ENCODE measurements at regions not wholly inside any gene's neighbourhood (a gene's known extent, or its start where the extent isn't known, plus 50 kb on each side); places are given as distances from the start of the nearest gene placed in this dataset.

GRCh38 chr2:128867311-128867710 lies 548.6 kb upstream of the HS6ST1 start:
- DNase-seq = no peak

GRCh38 chr2:128867936-128868636 lies 549.4 kb upstream of the HS6ST1 start:
- DNase-seq = no peak

GRCh38 chr2:128868686-128869551 lies 550.3 kb upstream of the HS6ST1 start:
- no peak for DNase-seq

- DNase-seq = no peak
These were observed 555.9 kb upstream of the HS6ST1 start for GRCh38 chr2:128874608-128875007.

- no peak for DNase-seq
These were observed 558.6 kb upstream of the HS6ST1 start for GRCh38 chr2:128876986-128877983.

- no peak for DNase-seq
These were observed 560.5 kb upstream of the HS6ST1 start for GRCh38 chr2:128879161-128879560.

GRCh38 chr2:128894896-128895295 lies 576.2 kb upstream of the HS6ST1 start:
- DNase-seq = no peak

- DNase-seq = no peak
These were observed 583.1 kb upstream of the HS6ST1 start for GRCh38 chr2:128901572-128902391.

GRCh38 chr2:128903637-128904036 lies 585.0 kb upstream of the HS6ST1 start:
- DNase-seq = no peak

GRCh38 chr2:128911276-128911675 lies 592.6 kb upstream of the HS6ST1 start:
- no peak for DNase-seq

- no peak for DNase-seq
These were observed 595.7 kb upstream of the HS6ST1 start for GRCh38 chr2:128914320-128914719.

- DNase-seq = no peak
These were observed 603.1 kb upstream of the HS6ST1 start for GRCh38 chr2:128921751-128922150.

- no peak for DNase-seq
These were observed 603.5 kb upstream of the HS6ST1 start for GRCh38 chr2:128922154-128922553.

- no peak for DNase-seq
These were observed 607.0 kb upstream of the HS6ST1 start for GRCh38 chr2:128925631-128926030.

GRCh38 chr2:128930101-128930500 lies 611.4 kb upstream of the HS6ST1 start:
- DNase-seq = no peak

GRCh38 chr2:128940378-128940777 lies 621.7 kb upstream of the HS6ST1 start:
- no peak for DNase-seq

GRCh38 chr2:128941751-128942150 lies 623.1 kb upstream of the HS6ST1 start:
- no peak for DNase-seq

GRCh38 chr2:128949360-128949759 lies 630.7 kb upstream of the HS6ST1 start:
- no peak for DNase-seq

GRCh38 chr2:128950758-128951157 lies 632.1 kb upstream of the HS6ST1 start:
- no peak for DNase-seq

- DNase-seq = no peak
These were observed 639.6 kb upstream of the HS6ST1 start for GRCh38 chr2:128958241-128958640.

GRCh38 chr2:128967646-128968045 lies 649.0 kb upstream of the HS6ST1 start:
- DNase-seq = no peak

- DNase-seq = no peak
These were observed 650.7 kb upstream of the HS6ST1 start for GRCh38 chr2:128969374-128969773.
